MCF 10A (cell line): ENCODE measurements at regions not wholly inside any gene's neighbourhood (a gene's known extent, or its start where the extent isn't known, plus 50 kb on each side); places are given as distances from the start of the nearest gene placed in this dataset.
A peak's percentile ranks its signal among the peaks of the same experiment; 100 is the strongest.

Experiments used
- BruUV-seq: library from RNA; stranded (reverse); fragments of 400-500 nt; replicated peaks from 2 replicates; lab custom pipeline; 2021; lab: Mats Ljungman, UMichigan
- CTCF ChIA-PET: fragments of 300-600 bp; sonication (Branson Sonifier 250); formaldehyde crosslinking; extraction: SDS; loops from one replicate; lab custom pipeline; 2021; ENCODE audit warnings: antibody characterized with exemption, inconsistent platforms; lab: Yijun Ruan, JAX
- POLR2A ChIA-PET: fragments of 300-600, 350-650 bp; sonication (Branson Sonifier 250); formaldehyde crosslinking; extraction: SDS; loops from one replicate; lab custom pipeline; 2020; ENCODE audit warnings: antibody characterized with exemption, inconsistent platforms; lab: Yijun Ruan, JAX
- DNase-seq: peaks from one replicate; pipeline ENCODE4 v3.0.0-alpha.2; 2018; ENCODE audit not compliant: unreplicated experiment
- H3K27ac Mint-ChIP-seq: one replicate; pipeline ENCODE4 v1.8.0; 2022; ENCODE audit warnings: mild to moderate bottlenecking, low read depth, mixed read lengths; ENCODE audit not compliant: unreplicated experiment
- H3K27me3 Mint-ChIP-seq: one replicate; pipeline ENCODE4 v1.8.0; 2022; ENCODE audit warnings: mixed read lengths; ENCODE audit not compliant: insufficient read depth, unreplicated experiment
- H3K36me3 Mint-ChIP-seq: one replicate; pipeline ENCODE4 v1.8.0; 2022; ENCODE audit warnings: mild to moderate bottlenecking, moderate library complexity, mixed read lengths; ENCODE audit not compliant: insufficient read depth, unreplicated experiment
- H3K4me1 Mint-ChIP-seq: one replicate; pipeline ENCODE4 v1.8.0; 2022; ENCODE audit warnings: mixed read lengths; ENCODE audit not compliant: insufficient read depth, unreplicated experiment
- H3K4me3 Mint-ChIP-seq: one replicate; pipeline ENCODE4 v1.8.0; 2022; ENCODE audit warnings: mild to moderate bottlenecking, moderate library complexity, mixed read lengths; ENCODE audit not compliant: unreplicated experiment
- H3K9me3 Mint-ChIP-seq: one replicate; pipeline ENCODE4 v1.8.0; 2022; ENCODE audit warnings: mixed read lengths; ENCODE audit not compliant: unreplicated experiment
- CTCF ChIP-seq: fragments of 200-600 bp; IDR thresholded peaks from one replicate; pipeline ENCODE4 v1.8.0; 2022; ENCODE audit warnings: antibody characterized with exemption, mild to moderate bottlenecking; ENCODE audit not compliant: unreplicated experiment
- intact Hi-C: fragments of 100-400 bp; cut with micrococcal nuclease; formaldehyde crosslinking; loops from 2 replicates; pipeline ENCODE4 v1.14.1; 2022

- Mint-ChIP-seq H3K4me3 (no peak overlapping the region), H3K36me3 (no peaks in the 10 kb centered on the region), H3K27ac (no peak overlapping the region), H3K4me1 (peaks cover 8% of the 10 kb centered on the region), H3K27me3 (no peaks in the 10 kb centered on the region), H3K9me3 (no peaks in the 10 kb centered on the region)
- ChIA-PET POLR2A (no interaction called here), CTCF (interaction anchor here (0.6 to 8.9 kb wide), 15 partner anchors 11 to 549 kb away, joined by 3 to 158 read pairs (median 3); no protein-coding TSS in a partner anchor)
- BruUV-seq, result no TSS peak
- peak; percentile 66 for DNase-seq
- intact Hi-C loops, result loop anchor here (1.0 to 10.0 kb wide), 6 partner anchors 53 to 515 kb away; partner anchors contain the start of gene ARRDC4
- peak; percentile 93 for TF ChIP-seq CTCF
Measured at GRCh38 chr15:97909291-97909891, 51.1 kb upstream of the ARRDC4 start.
